ENCODE measurements at regions not wholly inside any gene's neighbourhood (a gene's known extent, or its start where the extent isn't known, plus 50 kb on each side); places are given as distances from the start of the nearest gene placed in this dataset.
A peak's percentile ranks its signal among the peaks of the same experiment; 100 is the strongest.

DNA sequence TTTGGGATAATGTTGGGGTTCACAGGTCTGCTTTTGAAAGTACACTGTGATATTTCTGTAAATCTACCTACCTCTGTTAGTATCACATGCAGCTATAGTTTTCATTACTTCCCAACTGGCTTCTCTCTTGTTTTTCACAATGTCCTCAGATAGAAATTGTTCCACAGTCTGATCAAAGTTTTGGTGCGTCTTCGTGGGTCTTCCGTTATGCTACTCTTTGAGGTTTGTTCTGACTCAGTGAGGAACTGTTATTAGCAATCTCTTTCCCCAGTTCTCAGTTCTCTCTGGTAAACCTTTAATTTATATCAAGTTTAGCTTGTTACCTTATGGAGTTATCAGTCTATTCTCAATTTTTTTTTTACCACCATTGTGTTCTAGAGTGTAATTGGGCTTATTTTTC lies 2061.2 kb upstream of the CDH9 start:
- Histone ChIP-seq H3K36me3 (no peaks in the 10 kb centered on the region), H3K27ac (no peak overlapping the region), H3K9me3 (ENCODE audit: low read depth) (no peaks in the 10 kb centered on the region), H3F3A (ENCODE audit: low read depth) (no peaks in the 10 kb centered on the region), H4K20me1 (ENCODE audit: low read depth) (no peaks in the 10 kb centered on the region), H3K79me2 (ENCODE audit: low read depth) (no peaks in the 10 kb centered on the region), H3K4me2 (no peak overlapping the region), H3K4me3 (no peak overlapping the region), H2AFZ (replicated peaks) (no peak overlapping the region), H3K27me3 (no peaks in the 10 kb centered on the region), H3K4me1 (no peaks in the 10 kb centered on the region), H3K9ac (no peak overlapping the region)
- no peaks in the 10 kb centered on the region for H3K36me3 Mint-ChIP-seq
- no peak overlapping the region for H3K27ac Mint-ChIP-seq
- TF ChIP-seq EZH2 (IDR thresholded peaks at IDR 0.05) (no peak), EZH2phosphoT487 (IDR thresholded peaks at IDR 0.05) (no peak)
- TF ChIP-seq, protein P1, sequence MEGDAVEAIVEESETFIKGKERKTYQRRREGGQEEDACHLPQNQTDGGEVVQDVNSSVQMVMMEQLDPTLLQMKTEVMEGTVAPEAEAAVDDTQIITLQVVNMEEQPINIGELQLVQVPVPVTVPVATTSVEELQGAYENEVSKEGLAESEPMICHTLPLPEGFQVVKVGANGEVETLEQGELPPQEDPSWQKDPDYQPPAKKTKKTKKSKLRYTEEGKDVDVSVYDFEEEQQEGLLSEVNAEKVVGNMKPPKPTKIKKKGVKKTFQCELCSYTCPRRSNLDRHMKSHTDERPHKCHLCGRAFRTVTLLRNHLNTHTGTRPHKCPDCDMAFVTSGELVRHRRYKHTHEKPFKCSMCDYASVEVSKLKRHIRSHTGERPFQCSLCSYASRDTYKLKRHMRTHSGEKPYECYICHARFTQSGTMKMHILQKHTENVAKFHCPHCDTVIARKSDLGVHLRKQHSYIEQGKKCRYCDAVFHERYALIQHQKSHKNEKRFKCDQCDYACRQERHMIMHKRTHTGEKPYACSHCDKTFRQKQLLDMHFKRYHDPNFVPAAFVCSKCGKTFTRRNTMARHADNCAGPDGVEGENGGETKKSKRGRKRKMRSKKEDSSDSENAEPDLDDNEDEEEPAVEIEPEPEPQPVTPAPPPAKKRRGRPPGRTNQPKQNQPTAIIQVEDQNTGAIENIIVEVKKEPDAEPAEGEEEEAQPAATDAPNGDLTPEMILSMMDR (IDR thresholded peaks at IDR 0.05) = no peak
- no peak for DNase-seq (ENCODE audit: low spot score)
- no peak overlapping the region for H3K4me3 Mint-ChIP-seq
- H3K27me3 Mint-ChIP-seq (ENCODE audit: insufficient read depth, low read depth) = no peaks in the 10 kb centered on the region
- no peaks in the 10 kb centered on the region for H3K9me3 Mint-ChIP-seq
- peaks cover 3% of the 10 kb centered on the region for H3K4me1 Mint-ChIP-seq

DNA sequence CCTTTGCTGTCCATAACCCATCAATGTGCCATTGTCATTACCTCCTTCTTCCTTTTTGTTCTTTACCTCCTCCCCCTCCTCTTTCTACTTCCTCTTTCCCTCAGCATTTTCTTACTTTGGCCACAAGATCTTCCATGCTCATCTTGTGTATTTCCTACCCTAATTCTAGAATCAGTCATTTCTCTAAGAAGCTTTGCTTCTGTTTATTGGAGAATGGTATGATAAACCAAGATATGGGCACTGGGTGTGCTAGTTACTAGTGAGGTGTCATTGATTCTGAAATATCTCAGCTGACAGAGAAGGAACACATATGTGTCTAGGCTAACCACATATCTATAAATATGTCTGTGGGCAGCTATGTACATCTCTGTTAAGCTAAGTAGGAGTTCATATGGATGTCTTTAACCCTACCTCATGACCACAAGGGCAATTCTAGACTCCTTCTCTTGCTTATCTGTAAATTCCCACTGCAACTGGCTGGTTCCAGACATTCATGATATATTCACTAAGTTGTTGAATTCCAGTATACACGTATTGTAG lies 2051.3 kb upstream of the CDH9 start:
- H3F3A ChIP-seq (ENCODE audit: low read depth) = no peaks in the 10 kb centered on the region
- H3K27ac Mint-ChIP-seq = no peak overlapping the region
- H3K9ac ChIP-seq = no peak overlapping the region
- H3K27me3 Mint-ChIP-seq (ENCODE audit: insufficient read depth, low read depth) = peaks cover 6% of the 10 kb centered on the region
- H3K4me3 ChIP-seq = no peak overlapping the region
- no peak overlapping the region for H3K27ac ChIP-seq
- no peak overlapping the region for H3K4me3 Mint-ChIP-seq
- no peaks in the 10 kb centered on the region for H4K20me1 ChIP-seq (ENCODE audit: low read depth)
- DNase-seq (ENCODE audit: low spot score) = no peak
- H3K9me3 ChIP-seq (ENCODE audit: low read depth) = peaks cover 4% of the 10 kb centered on the region
- no peaks in the 10 kb centered on the region for H3K27me3 ChIP-seq
- peaks cover 7% of the 10 kb centered on the region for H3K9me3 Mint-ChIP-seq
- no peaks in the 10 kb centered on the region for H3K36me3 Mint-ChIP-seq
- H3K4me1 Mint-ChIP-seq = peaks cover 6% of the 10 kb centered on the region
- H3K79me2 ChIP-seq (ENCODE audit: low read depth) = no peaks in the 10 kb centered on the region
- no peak overlapping the region for H3K4me2 ChIP-seq
- no peak overlapping the region for H2AFZ ChIP-seq (replicated peaks)
- H3K4me1 ChIP-seq = peaks cover 9% of the 10 kb centered on the region
- no peaks in the 10 kb centered on the region for H3K36me3 ChIP-seq
- TF ChIP-seq, protein P1 (IDR thresholded peaks at IDR 0.05) = no peak
- no peak for TF ChIP-seq EZH2 (IDR thresholded peaks at IDR 0.05)
- no peak for TF ChIP-seq EZH2phosphoT487 (IDR thresholded peaks at IDR 0.05)

DNA sequence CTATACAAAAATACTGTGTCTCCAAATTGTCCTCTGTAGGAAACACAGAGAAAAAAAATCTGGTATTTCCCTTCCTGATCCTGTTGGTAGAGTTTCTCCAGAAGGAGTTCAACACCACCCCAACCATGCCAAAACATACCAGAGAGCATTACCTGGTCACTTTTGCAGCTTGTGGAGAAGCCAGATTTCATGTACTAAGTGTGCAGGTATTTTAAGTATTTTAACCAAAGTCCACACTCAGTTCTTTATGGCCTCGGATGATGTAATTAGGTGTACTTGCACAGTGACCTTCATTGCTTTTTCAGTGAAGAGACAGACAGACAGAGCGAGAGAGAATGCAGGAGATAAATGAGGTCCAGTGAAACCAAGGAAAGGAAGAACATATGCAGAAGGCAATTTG lies 2046.8 kb upstream of the CDH9 start:
- no peak overlapping the region for H3K4me3 ChIP-seq
- no peak for DNase-seq (ENCODE audit: low spot score)
- H3K27me3 ChIP-seq = no peaks in the 10 kb centered on the region
- H3K4me3 Mint-ChIP-seq = no peak overlapping the region
- H3K4me2 ChIP-seq = no peak overlapping the region
- peaks cover 2% of the 10 kb centered on the region for H3K27me3 Mint-ChIP-seq (ENCODE audit: insufficient read depth, low read depth)
- peak overlapping the region; percentile 6 for H2AFZ ChIP-seq (replicated peaks)
- no peaks in the 10 kb centered on the region for H4K20me1 ChIP-seq (ENCODE audit: low read depth)
- no peaks in the 10 kb centered on the region for H3K79me2 ChIP-seq (ENCODE audit: low read depth)
- peaks cover 6% of the 10 kb centered on the region for H3K4me1 Mint-ChIP-seq
- no peaks in the 10 kb centered on the region for H3K36me3 Mint-ChIP-seq
- no peaks in the 10 kb centered on the region for H3F3A ChIP-seq (ENCODE audit: low read depth)
- H3K9me3 ChIP-seq (ENCODE audit: low read depth) = no peaks in the 10 kb centered on the region
- no peak overlapping the region for H3K27ac Mint-ChIP-seq
- H3K9ac ChIP-seq = no peak overlapping the region
- TF ChIP-seq EZH2phosphoT487 (IDR thresholded peaks at IDR 0.05) = no peak
- TF ChIP-seq, protein P1 (IDR thresholded peaks at IDR 0.05) = no peak
- TF ChIP-seq EZH2 (IDR thresholded peaks at IDR 0.05) = no peak
- H3K9me3 Mint-ChIP-seq = peaks cover 1% of the 10 kb centered on the region
- no peak overlapping the region for H3K27ac ChIP-seq
- H3K4me1 ChIP-seq = peaks cover 9% of the 10 kb centered on the region
- no peaks in the 10 kb centered on the region for H3K36me3 ChIP-seq
